Adrenal gland (tissue), 5 donors: ENCODE measurements at regions not wholly inside any gene's neighbourhood (a gene's known extent, or its start where the extent isn't known, plus 50 kb on each side); places are given as distances from the start of the nearest gene placed in this dataset.

ENCODE experiments used
- POLR2A ChIP-seq, 2 donors: fragments of 450-650 bp; IDR thresholded peaks; one replicate each; pipeline ENCODE4 v1.6.1; 2017; ENCODE audit warnings: antibody characterized with exemption in 2 of 2, mild to moderate bottlenecking in 2 of 2, moderate library complexity in 1 of 2
- TF ChIP-seq, protein P1 (sequence below), 6 experiments: fragments of 450-650 bp in 4 of 6; fragments of 200-600 bp in 2 of 6; sonication (generic) in 1 of 6; IDR thresholded peaks; 1 replicate in 5 of 6; 2 replicates in 1 of 6; pipeline versions ENCODE4 v1.5.1 to v1.8.0; 2016 to 2021; ENCODE audit warnings: antibody characterized with exemption in 6 of 6, mild to moderate bottlenecking in 2 of 6, moderate library complexity in 1 of 6
- donor health status: DM: no; HTN: no; CAD: no.

DNA sequence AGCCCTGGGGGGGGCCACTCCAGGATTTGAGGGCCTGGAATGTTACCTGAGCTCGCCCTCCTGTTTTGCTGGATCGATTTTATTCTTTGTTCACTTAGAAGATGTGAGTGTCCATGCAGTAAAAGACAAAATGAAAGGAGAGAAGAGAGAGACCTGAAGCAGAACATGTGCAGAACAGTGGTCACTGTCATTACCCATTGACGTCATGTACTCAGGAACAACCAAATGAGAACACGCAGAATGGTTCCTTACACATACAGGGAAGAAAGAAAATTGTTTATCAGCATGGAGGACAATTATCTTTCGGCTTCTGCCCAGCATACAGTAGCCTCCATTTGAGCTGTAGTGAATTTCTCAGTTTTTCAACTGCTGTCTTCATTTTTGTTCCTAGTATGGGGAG lies 258.1 kb downstream of the FNDC1 start:
- TF ChIP-seq POLR2A (IDR thresholded peaks at IDR 0.05) = no peak
- TF ChIP-seq, protein P1, sequence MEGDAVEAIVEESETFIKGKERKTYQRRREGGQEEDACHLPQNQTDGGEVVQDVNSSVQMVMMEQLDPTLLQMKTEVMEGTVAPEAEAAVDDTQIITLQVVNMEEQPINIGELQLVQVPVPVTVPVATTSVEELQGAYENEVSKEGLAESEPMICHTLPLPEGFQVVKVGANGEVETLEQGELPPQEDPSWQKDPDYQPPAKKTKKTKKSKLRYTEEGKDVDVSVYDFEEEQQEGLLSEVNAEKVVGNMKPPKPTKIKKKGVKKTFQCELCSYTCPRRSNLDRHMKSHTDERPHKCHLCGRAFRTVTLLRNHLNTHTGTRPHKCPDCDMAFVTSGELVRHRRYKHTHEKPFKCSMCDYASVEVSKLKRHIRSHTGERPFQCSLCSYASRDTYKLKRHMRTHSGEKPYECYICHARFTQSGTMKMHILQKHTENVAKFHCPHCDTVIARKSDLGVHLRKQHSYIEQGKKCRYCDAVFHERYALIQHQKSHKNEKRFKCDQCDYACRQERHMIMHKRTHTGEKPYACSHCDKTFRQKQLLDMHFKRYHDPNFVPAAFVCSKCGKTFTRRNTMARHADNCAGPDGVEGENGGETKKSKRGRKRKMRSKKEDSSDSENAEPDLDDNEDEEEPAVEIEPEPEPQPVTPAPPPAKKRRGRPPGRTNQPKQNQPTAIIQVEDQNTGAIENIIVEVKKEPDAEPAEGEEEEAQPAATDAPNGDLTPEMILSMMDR (IDR thresholded peaks at IDR 0.05) = no peak
